Stimulated activated CD8-positive, alpha-beta memory T cell treated with anti-CD3 and anti-CD28 coated beads, Interleukin-12 subunit alpha, Interleukin-12 subunit beta, amount 100 ng/mL, for 4 hours (primary cell): ENCODE measurements at regions not wholly inside any gene's neighbourhood (a gene's known extent, or its start where the extent isn't known, plus 50 kb on each side); places are given as distances from the start of the nearest gene placed in this dataset.
A peak's percentile ranks its signal among the peaks of the same experiment; 100 is the strongest.

Experiments used
- DNase-seq: peaks from one replicate; pipeline ENCODE4 v3.0.0-alpha.2; 2020; ENCODE audit warnings: low read depth

DNA sequence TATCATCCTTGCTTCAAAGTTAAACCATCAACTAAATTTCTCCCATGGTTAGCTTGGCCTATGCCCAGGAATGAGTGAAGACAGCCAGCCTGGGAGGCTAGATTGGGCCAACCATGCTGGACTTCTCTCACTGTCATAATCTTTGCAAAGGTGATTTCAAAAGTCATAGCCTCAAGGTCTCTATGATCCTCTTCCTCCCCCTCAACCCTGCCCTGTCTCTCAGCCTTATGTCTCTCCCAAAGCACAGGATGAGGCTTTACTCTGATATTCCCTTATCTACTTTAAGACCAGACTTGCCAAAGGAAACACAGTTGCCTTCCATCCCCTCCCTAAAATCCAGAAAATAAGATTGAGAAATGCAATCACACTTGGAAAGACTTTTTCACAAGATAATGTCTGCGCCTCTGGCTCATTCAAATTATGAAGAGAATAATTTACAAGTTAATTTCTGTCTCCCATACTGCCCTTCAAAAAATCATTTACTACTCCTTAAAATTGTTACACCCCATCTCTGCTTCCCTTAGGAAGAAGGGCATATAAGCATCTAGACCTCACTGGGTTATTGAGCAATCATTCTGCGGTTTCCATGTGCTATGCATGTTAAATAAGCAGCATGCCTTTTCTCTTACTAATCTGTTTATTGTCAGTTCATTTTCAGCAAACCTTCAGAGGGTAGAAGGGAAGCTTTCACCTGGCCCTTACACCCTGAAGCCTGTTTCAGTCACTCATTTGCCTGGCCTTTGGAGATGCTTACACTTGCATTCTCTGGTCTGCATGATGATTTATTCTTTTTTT, 113.8 kb upstream of the ANKRD55 start:
- no peak for DNase-seq

DNA sequence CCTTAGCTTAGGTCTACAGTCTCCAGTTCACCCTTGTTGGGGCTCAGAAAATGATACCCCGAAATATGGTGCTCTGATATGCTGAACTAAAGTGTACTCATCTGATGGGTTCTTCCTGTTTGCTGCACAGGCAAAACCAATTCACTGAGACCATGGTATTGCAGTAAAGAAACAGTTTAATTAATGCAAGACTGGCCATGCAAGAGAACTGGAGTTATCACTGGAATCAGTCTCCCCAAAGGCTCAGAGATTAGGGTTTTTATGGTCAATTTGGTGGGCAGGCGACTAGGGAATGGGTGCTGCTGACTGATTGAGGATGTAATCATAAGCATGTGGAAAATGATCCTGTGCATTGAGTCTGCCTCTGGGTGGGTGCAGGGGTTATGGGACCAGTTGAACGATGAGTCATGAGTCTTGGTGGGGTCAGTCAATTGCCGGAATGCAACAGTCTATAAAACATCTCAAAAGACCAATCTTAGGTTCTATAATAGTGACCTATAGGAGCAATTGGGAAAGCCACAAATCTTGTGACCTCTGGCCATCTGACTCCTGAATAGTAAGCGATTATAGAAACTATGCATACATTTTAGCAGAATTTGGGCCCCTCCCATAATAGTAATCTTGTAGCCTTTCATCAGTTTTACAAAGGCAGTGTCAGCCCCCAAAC, 113.0 kb upstream of the ANKRD55 start:
- no peak for DNase-seq

DNA sequence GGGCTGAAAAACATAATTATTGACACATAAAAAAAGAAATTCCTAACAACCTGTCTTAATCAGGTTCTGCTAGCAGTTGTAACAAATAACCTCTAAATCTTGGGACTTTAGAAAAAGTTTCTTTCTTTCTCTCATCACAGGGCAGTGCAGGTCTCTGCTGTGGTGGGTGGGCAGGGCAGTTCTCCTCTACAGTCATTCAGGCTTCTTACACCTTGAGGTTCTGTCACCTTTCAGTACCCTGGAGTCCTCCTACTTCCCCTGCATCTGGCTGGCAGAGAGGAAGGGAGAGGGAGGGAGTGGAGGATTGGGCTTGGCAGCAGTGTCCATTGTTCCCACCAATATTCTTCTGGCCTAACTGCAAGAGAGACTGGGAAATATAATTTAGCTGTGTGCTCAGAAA, 112.2 kb upstream of the ANKRD55 start:
- DNase-seq = no peak

DNA sequence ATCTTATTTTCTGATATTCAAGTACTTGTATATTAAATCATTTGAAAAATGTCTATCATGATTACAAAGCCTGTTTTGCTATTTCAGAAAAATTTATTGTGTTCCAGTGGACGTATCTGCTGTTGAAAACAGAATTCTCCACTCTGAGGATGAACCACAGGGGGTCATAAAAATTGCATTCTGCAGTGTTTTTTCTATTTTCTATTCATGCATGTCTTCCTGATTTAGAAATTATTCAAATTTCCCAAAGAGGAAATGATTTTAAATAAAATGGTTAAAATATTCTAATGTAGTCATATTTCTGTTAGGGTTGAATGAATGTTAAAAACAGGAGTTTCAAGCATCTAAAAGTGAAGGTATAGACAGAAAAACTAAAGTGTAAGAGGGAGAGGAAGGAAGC, 111.5 kb upstream of the ANKRD55 start:
- DNase-seq = no peak

GRCh38 chr5:56343988-56344387, 110.9 kb upstream of the ANKRD55 start:
- DNase-seq = no peak

GRCh38 chr5:56342616-56343015, 109.5 kb upstream of the ANKRD55 start:
- no peak for DNase-seq

GRCh38 chr5:56340196-56340980, 107.3 kb upstream of the ANKRD55 start:
- no peak for DNase-seq

GRCh38 chr5:56339732-56340131, 106.6 kb upstream of the ANKRD55 start:
- no peak for DNase-seq

DNA sequence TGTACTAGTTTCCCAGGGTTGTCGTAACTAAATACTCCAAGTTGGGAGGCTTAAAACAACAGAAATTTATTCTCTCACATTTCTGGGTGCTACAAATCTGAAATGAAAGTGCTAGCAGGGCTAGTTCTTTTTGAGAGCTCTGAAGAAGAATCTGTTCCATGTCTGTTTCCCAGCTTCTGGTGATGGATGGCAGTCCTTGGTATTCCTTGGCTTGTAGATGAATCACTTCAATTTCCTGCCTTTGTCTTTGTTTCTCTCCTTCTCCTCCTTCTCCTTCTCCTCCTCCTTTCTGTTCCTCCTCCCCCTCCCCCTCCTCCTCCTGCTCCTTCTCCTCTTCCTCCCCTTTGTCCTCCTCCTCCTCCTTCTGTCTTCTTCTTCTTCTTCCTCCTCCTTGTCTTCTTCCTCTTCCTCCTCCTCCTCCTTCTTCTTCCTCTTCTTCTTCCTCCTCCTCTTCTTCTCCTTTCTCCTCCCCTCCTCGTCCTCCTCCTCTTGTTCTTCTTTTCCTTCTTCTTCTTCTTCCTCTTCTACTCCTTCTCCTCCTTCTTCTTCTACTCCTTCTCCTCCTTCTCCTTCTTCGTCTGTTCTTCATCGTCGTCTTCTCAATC, 104.7 kb upstream of the ANKRD55 start:
- no peak for DNase-seq

DNA sequence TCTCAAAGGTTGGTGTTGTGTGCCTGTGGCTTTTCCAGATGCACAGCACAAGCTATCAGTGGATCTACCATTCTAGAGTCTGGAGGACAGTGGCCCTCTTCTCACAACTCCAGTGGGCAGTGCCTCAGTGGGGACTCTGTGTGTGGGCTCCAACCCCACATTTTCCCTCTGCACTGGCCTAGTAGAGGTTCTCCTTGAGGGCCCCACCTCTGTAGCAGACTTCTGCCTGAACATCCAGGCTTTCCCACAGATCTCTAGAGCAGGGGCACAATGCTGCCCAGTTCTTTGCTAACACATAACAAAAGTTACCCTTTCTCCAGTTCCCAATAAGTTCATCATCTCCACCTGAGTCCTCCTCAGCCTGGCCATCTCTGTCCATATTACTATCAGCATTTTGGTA, 102.1 kb upstream of the ANKRD55 start:
- DNase-seq = no peak

DNA sequence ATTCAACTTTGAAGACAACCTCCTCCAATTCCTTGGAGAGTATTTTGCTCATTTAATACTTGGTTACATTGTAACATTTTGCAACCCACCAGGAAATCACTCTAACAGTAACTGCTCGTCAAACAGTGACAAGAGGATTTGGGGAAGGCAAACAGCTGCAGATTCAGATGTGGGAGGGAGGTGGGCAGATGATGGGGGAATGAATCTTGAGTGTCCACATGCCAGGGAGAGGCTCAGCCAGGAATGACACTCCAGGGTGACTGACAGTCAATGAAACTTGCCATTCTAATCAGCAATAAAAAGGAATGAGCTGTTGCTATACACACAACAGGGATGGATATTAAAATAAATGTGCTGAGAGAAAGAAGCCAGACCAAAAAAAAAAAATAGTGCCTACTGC, 97.7 kb upstream of the ANKRD55 start:
- DNase-seq = no peak

DNA sequence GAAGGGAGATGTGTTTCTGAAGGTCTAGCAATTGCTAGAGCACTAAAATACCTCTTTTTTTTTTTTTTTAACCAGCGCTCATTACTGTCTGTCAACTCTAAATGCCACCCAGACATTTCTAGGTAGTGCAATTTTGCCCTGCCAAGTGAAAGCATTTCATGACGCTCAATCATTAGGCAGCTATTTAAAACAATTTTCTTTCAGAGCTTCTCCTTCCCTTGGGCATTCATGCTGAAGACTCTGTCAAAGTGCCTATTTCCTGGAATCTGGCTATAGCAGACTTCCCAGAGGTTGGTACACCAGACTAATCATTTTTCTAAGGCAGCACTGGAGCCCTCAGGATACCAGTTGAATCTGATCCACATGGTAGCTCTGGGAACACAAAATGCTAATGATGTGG, 97.0 kb upstream of the ANKRD55 start:
- DNase-seq = no peak

DNA sequence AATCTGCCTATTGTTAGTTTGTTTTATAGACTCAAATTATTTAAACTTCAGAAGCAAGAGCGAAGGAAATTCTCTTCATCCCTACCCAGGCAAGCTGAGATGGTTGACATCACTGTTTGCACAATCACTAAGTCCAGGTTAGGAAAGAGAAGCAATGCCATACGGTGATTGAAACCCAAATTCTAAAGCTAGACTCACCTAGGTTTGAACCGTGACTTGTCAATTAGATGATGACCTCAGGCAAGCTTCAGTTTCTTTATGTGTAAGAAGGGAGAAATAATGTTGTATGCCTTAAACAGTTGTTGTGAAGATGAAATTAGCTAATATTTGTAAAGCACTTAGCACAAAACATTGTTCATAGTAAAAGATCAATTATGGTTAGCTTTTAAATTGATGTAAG, 96.5 kb upstream of the ANKRD55 start:
- no peak for DNase-seq

DNA sequence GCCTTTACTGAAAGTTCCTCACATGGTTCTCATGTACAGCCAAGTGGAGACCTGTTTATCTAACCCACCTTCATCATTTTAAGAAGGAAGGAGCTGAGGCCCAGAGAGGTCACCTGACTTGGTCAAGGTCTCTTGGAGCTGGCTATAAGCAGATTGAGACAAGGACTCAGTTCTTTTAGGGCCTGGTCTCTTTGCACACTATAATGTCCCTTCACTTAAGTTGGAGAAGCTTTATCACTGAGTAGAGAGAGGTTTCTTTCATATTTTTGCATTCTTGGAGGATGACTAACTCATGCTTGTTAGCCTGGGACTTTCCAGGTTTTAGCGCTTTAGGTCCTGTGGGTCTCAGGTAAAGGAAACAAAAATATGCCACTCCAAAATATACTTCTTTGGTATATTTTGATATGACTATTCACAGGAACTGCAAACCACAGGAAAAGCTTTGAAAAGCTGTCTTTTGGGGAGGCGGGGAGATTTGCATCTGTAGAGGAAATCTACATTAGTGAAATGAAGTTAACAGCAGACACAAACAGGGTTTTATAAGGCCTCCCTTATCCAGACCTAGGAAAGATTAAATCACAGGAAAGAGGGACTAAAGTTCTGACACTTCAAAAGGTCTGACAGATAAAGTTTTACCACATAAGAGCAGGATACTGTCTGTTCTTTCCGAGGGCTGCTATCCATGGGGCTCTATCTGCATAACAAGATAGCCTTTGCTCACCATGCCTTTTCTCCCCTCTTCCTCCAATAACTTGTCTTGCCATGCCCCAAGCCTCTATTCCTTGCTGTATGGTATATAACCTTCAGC, 95.8 kb upstream of the ANKRD55 start:
- no peak for DNase-seq

- peak; percentile 17 for DNase-seq
Measured at GRCh38 chr5:56327809-56328208, 94.7 kb upstream of the ANKRD55 start.

DNA sequence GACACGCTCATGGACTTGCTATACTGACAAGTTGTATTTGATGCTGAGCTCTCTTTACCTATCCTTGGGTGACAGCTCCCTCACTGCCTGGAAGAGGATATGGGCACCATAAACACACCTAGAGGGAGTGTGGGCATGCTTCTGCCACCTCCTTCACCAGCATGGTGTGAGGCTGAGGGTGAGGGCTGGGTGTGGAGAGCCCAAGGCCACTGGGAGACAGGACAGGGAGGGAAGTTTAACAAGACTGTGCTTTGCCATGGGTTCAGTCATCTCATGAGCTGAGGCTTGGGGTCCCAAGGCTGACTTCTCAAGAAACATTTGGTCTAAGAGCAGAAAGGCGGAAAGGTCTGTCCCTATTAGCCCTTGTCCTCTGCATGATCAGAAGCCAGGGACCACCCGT, 93.6 kb upstream of the ANKRD55 start:
- no peak for DNase-seq

GRCh38 chr5:56326116-56326515, 93.0 kb upstream of the ANKRD55 start:
- DNase-seq = no peak

DNA sequence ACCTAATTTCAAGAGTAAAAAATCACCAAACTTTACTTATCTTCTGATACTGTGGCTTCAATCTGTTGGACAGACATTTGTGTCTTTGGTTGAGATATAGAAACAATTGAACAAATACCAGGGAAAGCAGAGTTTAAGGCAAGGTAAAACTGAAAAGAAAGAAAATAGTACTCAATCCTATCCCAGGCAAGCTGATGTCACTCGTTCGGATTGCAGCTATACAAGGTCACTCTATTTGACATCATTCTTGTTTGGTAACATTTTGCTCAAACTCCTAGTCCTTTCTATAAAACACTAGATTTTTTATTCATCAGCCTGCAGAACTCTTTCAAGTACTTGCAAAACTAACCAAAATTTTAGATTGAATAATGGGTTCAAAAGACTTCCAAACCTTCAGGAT, 91.9 kb upstream of the ANKRD55 start:
- DNase-seq = no peak

- no peak for DNase-seq
Measured at GRCh38 chr5:56323505-56323904, 90.4 kb upstream of the ANKRD55 start.

GRCh38 chr5:56322592-56322991, 89.5 kb upstream of the ANKRD55 start:
- no peak for DNase-seq

GRCh38 chr5:56321236-56321881, 88.2 kb upstream of the ANKRD55 start:
- DNase-seq = no peak
